ENCODE measurements at regions not wholly inside any gene's neighbourhood (a gene's known extent, or its start where the extent isn't known, plus 50 kb on each side); places are given as distances from the start of the nearest gene placed in this dataset.
"Not testable (repeated sequence)": the region's sequence is repeated elsewhere in the genome, so short reads cannot be mapped to it uniquely, and the experiment has no call there.

GRCh38 chr20:53818457-53819177 lies 225.0 kb upstream of the ZNF217 start:
- no peak for DNase-seq

- not testable (repeated sequence) for DNase-seq
Observed at GRCh38 chr20:53817513-53817912, 223.9 kb upstream of the ZNF217 start.

- DNase-seq = no peak
Observed at GRCh38 chr20:53816872-53817398, 223.3 kb upstream of the ZNF217 start.

- no peak for DNase-seq
Observed at GRCh38 chr20:53815509-53815908, 221.9 kb upstream of the ZNF217 start.

GRCh38 chr20:53814060-53814459 lies 220.4 kb upstream of the ZNF217 start:
- DNase-seq = no peak

GRCh38 chr20:53813636-53814035 lies 220.0 kb upstream of the ZNF217 start:
- DNase-seq = no peak

GRCh38 chr20:53811577-53811976 lies 217.9 kb upstream of the ZNF217 start:
- DNase-seq = no peak

GRCh38 chr20:53810661-53811355 lies 217.2 kb upstream of the ZNF217 start:
- no peak for DNase-seq

- no peak for DNase-seq
Observed at GRCh38 chr20:53809728-53810365, 216.2 kb upstream of the ZNF217 start.

GRCh38 chr20:53809217-53809616 lies 215.6 kb upstream of the ZNF217 start:
- no peak for DNase-seq

GRCh38 chr20:53808733-53809132 lies 215.1 kb upstream of the ZNF217 start:
- DNase-seq = no peak

- not testable (repeated sequence) for DNase-seq
Observed at GRCh38 chr20:53808302-53808701, 214.7 kb upstream of the ZNF217 start.

GRCh38 chr20:53806683-53807401 lies 213.2 kb upstream of the ZNF217 start:
- DNase-seq = no peak

GRCh38 chr20:53805895-53806384 lies 212.3 kb upstream of the ZNF217 start:
- no peak for DNase-seq

- no peak for DNase-seq
Observed at GRCh38 chr20:53804920-53805894, 211.6 kb upstream of the ZNF217 start.

- DNase-seq = not testable (repeated sequence)
Observed at GRCh38 chr20:53804308-53804707, 210.7 kb upstream of the ZNF217 start.

GRCh38 chr20:53803492-53804155 lies 210.0 kb upstream of the ZNF217 start:
- DNase-seq = no peak

GRCh38 chr20:53801609-53802370 lies 208.2 kb upstream of the ZNF217 start:
- no peak for DNase-seq

- no peak for DNase-seq
Observed at GRCh38 chr20:53800883-53801604, 207.4 kb upstream of the ZNF217 start.
